ENCODE measurements at regions not wholly inside any gene's neighbourhood (a gene's known extent, or its start where the extent isn't known, plus 50 kb on each side); places are given as distances from the start of the nearest gene placed in this dataset.

- no peak for FAIRE-seq
- H3K9me3 ChIP-seq (ENCODE audit: control insufficient read depth, low read depth, low read length): no peaks in the 10 kb centered on the region
Measured at GRCh38 chr3:34619990-34620389, 821.6 kb downstream of the PDCD6IP start.

GRCh38 chr3:34626699-34627098 is 828.3 kb downstream of the PDCD6IP start:
- no peaks in the 10 kb centered on the region for H3K79me2 ChIP-seq (ENCODE audit: control insufficient read depth, insufficient read depth, low read length)
- no peak for DNase-seq (ENCODE audit: low read depth, low spot score)
- H3K36me3 ChIP-seq (ENCODE audit: control insufficient read depth in 2 of 2, extremely low read depth in 1 of 2, insufficient read depth in 2 of 2, low read length in 2 of 2): no peaks in the 10 kb centered on the region
- no peak overlapping the region for H3K9ac ChIP-seq (ENCODE audit: control insufficient read depth, extremely low read depth, insufficient read depth, low read length)
- H3K4me2 ChIP-seq (ENCODE audit: control insufficient read depth, extremely low read depth, insufficient read depth, low read depth, low read length): no peak overlapping the region
- no peaks in the 10 kb centered on the region for H3K9me1 ChIP-seq (ENCODE audit: control insufficient read depth, extremely low read depth, insufficient read depth, low read length)
- no peak for FAIRE-seq
- no peaks in the 10 kb centered on the region for H3K9me3 ChIP-seq (ENCODE audit: control insufficient read depth, low read depth, low read length)
- H3K27ac ChIP-seq (ENCODE audit: control insufficient read depth, insufficient read depth, low read length): no peak overlapping the region
- dilution Hi-C loops (cut with MboI; ENCODE audit: extremely low pct_ligation_motif_present, low sequenced_read_pairs): no loop called here
- no peak overlapping the region for H3K4me3 ChIP-seq (ENCODE audit: control insufficient read depth in 2 of 3, extremely low read depth in 1 of 3, insufficient read depth in 2 of 3, low read depth in 1 of 3, low read length in 3 of 3)
- TF ChIP-seq CTCF (optimal IDR thresholded peaks at IDR 0.05 in 1 of 3, IDR thresholded peaks at IDR 0.05 in 1 of 3, conservative IDR thresholded peaks at IDR 0.05 in 1 of 3; ENCODE audit: extremely low read depth in 1 of 3, insufficient read depth in 2 of 3, low read length in 3 of 3) (no peak), EZH2 (IDR thresholded peaks at IDR 0.05; ENCODE audit: low read length) (no peak)
- H3K4me1 ChIP-seq (ENCODE audit: control insufficient read depth, extremely low read depth, insufficient read depth, low read length): no peaks in the 10 kb centered on the region
- H3K27me3 ChIP-seq (ENCODE audit: control insufficient read depth, extremely low read depth, insufficient read depth, low read length): no peaks in the 10 kb centered on the region
- H4K20me1 ChIP-seq (ENCODE audit: control insufficient read depth, extremely low read depth, insufficient read depth, low read length): no peaks in the 10 kb centered on the region
- H2AFZ ChIP-seq (ENCODE audit: control insufficient read depth, low read length): no peak overlapping the region

More at GRCh38 chr3:34619990-34620389, 821.6 kb downstream of the PDCD6IP start:
- dilution Hi-C loops (cut with MboI; ENCODE audit: extremely low pct_ligation_motif_present, low sequenced_read_pairs): no loop called here
- no peaks in the 10 kb centered on the region for H3K36me3 ChIP-seq (ENCODE audit: control insufficient read depth in 2 of 2, extremely low read depth in 1 of 2, insufficient read depth in 2 of 2, low read length in 2 of 2)
- no peaks in the 10 kb centered on the region for H4K20me1 ChIP-seq (ENCODE audit: control insufficient read depth, extremely low read depth, insufficient read depth, low read length)
- TF ChIP-seq CTCF (optimal IDR thresholded peaks at IDR 0.05 in 1 of 3, IDR thresholded peaks at IDR 0.05 in 1 of 3, conservative IDR thresholded peaks at IDR 0.05 in 1 of 3; ENCODE audit: extremely low read depth in 1 of 3, insufficient read depth in 2 of 3, low read length in 3 of 3) (no peak), EZH2 (IDR thresholded peaks at IDR 0.05; ENCODE audit: low read length) (no peak)
- H3K9me1 ChIP-seq (ENCODE audit: control insufficient read depth, extremely low read depth, insufficient read depth, low read length): no peaks in the 10 kb centered on the region
- H3K4me3 ChIP-seq (ENCODE audit: control insufficient read depth in 2 of 3, extremely low read depth in 1 of 3, insufficient read depth in 2 of 3, low read depth in 1 of 3, low read length in 3 of 3): no peak overlapping the region
- H3K79me2 ChIP-seq (ENCODE audit: control insufficient read depth, insufficient read depth, low read length): no peaks in the 10 kb centered on the region
- H3K4me2 ChIP-seq (ENCODE audit: control insufficient read depth, extremely low read depth, insufficient read depth, low read depth, low read length): no peak overlapping the region
- H3K9ac ChIP-seq (ENCODE audit: control insufficient read depth, extremely low read depth, insufficient read depth, low read length): no peak overlapping the region
- DNase-seq (ENCODE audit: low read depth, low spot score): no peak
- H3K27ac ChIP-seq (ENCODE audit: control insufficient read depth, insufficient read depth, low read length): no peak overlapping the region
- H3K4me1 ChIP-seq (ENCODE audit: control insufficient read depth, extremely low read depth, insufficient read depth, low read length): no peaks in the 10 kb centered on the region
- H2AFZ ChIP-seq (ENCODE audit: control insufficient read depth, low read length): no peak overlapping the region
- no peaks in the 10 kb centered on the region for H3K27me3 ChIP-seq (ENCODE audit: control insufficient read depth, extremely low read depth, insufficient read depth, low read length)

Measured in keratinocyte (primary cell).